Naive thymus-derived CD4-positive, alpha-beta T cell (primary cell): ENCODE measurements at regions not wholly inside any gene's neighbourhood (a gene's known extent, or its start where the extent isn't known, plus 50 kb on each side); places are given as distances from the start of the nearest gene placed in this dataset.

Source experiments
- ATAC-seq: fragments of 150-1000 bp; cut with Tn5 transposase; 2 replicates; pipeline ENCODE4 v1.10.0; 2021; ENCODE audit warnings: mild to moderate bottlenecking, moderate library complexity
- CTCF ChIA-PET: fragments of 350-600 bp; sonication (Branson Sonifier 250); formaldehyde crosslinking; loops from one replicate; lab custom pipeline; 2021; ENCODE audit warnings: antibody characterized with exemption; lab: Charles Lee
- POLR2A ChIA-PET: fragments of 350-600 bp; sonication (Branson Sonifier 250); formaldehyde crosslinking; loops from one replicate; lab custom pipeline; 2021; ENCODE audit warnings: antibody characterized with exemption, inconsistent platforms; lab: Charles Lee
- DNase-seq, 9 donors: peaks; one replicate each; pipeline versions ENCODE4 v3.0.0 to v3.0.0-alpha.2; 2020 to 2022; ENCODE audit warnings: mixed read lengths in 1 of 9
- H3K27ac ChIP-seq: one replicate; pipeline ENCODE4 v1.7.0; 2013; ENCODE audit warnings: mild to moderate bottlenecking, low read depth, low read length, moderate library complexity
- H3K27me3 ChIP-seq, 2 donors: one replicate each; pipeline ENCODE4 v1.7.0; 2013; ENCODE audit warnings: low read length in 2 of 2, mild to moderate bottlenecking in 2 of 2, moderate library complexity in 2 of 2; ENCODE audit not compliant: control insufficient read depth in 2 of 2, insufficient read depth in 2 of 2
- H3K36me3 ChIP-seq, 3 experiments: 1 replicate in 2 of 3; 2 replicates in 1 of 3; pipeline ENCODE4 v1.7.0; 2013; ENCODE audit warnings: low read length in 3 of 3, mild to moderate bottlenecking in 3 of 3, moderate library complexity in 1 of 3; ENCODE audit not compliant: insufficient read depth in 3 of 3, control insufficient read depth in 2 of 3
- H3K4me1 ChIP-seq, 2 donors: one replicate each; pipeline ENCODE4 v1.7.0; 2013; ENCODE audit warnings: low read length in 2 of 2, mild to moderate bottlenecking in 2 of 2, moderate library complexity in 1 of 2; ENCODE audit not compliant: control insufficient read depth in 2 of 2, insufficient read depth in 2 of 2
- H3K4me3 ChIP-seq: 2 replicates; pipeline ENCODE4 v1.7.0; 2013; ENCODE audit warnings: mild to moderate bottlenecking, low read length
- H3K9me3 ChIP-seq, 3 experiments: 1 replicate in 2 of 3; 2 replicates in 1 of 3; pipeline ENCODE4 v1.7.0; 2013; ENCODE audit warnings: low read length in 3 of 3; ENCODE audit not compliant: control insufficient read depth in 2 of 3
- H3K27ac Mint-ChIP-seq, 9 donors: one replicate each; pipeline ENCODE4 v1.8.0; 2020 to 2022; ENCODE audit warnings: mixed read lengths in 9 of 9, mild to moderate bottlenecking in 8 of 9, moderate library complexity in 5 of 9, inconsistent platforms in 2 of 9
- H3K27me3 Mint-ChIP-seq, 5 donors: one replicate each; pipeline ENCODE4 v1.8.0; 2021 to 2022; ENCODE audit warnings: mixed read lengths in 5 of 5, mild to moderate bottlenecking in 1 of 5
- H3K36me3 Mint-ChIP-seq, 5 donors: one replicate each; pipeline ENCODE4 v1.8.0; 2020 to 2022; ENCODE audit warnings: mixed read lengths in 5 of 5, mild to moderate bottlenecking in 3 of 5, inconsistent platforms in 1 of 5
- H3K4me1 Mint-ChIP-seq, 7 donors: one replicate each; pipeline ENCODE4 v1.8.0; 2020 to 2022; ENCODE audit warnings: mixed read lengths in 7 of 7, mild to moderate bottlenecking in 3 of 7, inconsistent platforms in 1 of 7
- H3K4me3 Mint-ChIP-seq, 10 donors: one replicate each; pipeline ENCODE4 v1.8.0; 2020 to 2022; ENCODE audit warnings: mild to moderate bottlenecking in 10 of 10, mixed read lengths in 10 of 10, moderate library complexity in 6 of 10, inconsistent platforms in 2 of 10
- H3K9me3 Mint-ChIP-seq, 11 donors: one replicate each; pipeline ENCODE4 v1.8.0; 2020 to 2022; ENCODE audit warnings: mixed read lengths in 11 of 11, mild to moderate bottlenecking in 4 of 11, inconsistent platforms in 1 of 11, moderate library complexity in 1 of 11
- intact Hi-C, 2 donors: fragments of 100-400 bp; cut with micrococcal nuclease; formaldehyde crosslinking; loops; one replicate each; pipeline ENCODE4 v1.15.1; 2023

DNA sequence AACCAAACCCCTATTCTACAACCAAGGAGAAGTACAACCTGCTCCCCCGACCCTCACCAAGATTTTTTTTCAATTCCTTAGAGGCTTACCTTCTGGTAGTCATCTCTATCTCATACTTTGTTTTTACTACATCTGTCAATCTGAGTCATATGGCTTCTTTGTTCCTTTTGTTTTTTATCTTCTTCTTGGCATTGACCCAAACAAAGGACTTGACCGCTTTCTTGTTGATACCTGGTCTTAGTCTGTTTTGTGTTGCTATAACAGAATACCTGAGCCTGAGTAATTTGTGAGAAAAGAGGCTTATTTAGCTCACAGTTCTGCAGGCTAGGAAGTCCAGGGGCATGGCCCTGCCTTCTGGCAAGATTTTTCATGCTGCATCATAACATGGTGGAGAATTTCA is 352.7 kb downstream of the MLLT3 start:
- H3K27ac Mint-ChIP-seq = peak overlapping the region in 1 of 9 donors; percentile 55
- CTCF ChIA-PET = interaction anchor here (1.9 kb wide), 1 partner anchor 86 kb away, joined by 7 read pairs; no protein-coding TSS in a partner anchor
- H3K27me3 Mint-ChIP-seq = no peaks in the 10 kb centered on the region

DNA sequence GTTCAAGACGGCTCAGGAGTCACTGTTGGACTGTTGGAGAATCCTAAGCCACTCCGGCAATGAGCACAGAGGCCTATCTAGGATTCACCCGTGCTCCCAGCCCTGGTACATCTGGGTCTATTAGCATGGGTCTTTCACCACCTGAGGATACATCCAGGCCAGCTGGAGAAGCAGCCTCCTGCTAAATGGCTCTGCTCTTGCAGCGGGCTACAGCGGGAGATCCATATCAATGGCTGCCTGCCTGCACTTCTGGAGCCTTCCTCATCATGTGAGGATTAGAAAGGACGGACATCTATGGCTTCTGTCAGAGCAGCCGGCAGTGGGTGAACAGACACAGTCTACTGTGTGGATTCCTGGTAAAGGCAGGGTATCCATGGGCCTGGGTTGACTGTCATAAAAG is 357.4 kb downstream of the MLLT3 start:
- ChIA-PET POLR2A (interaction anchor here (0.8 kb wide), 1 partner anchor 25 kb away, joined by 3 read pairs; no protein-coding TSS in a partner anchor), CTCF (no interaction called here)
- Histone ChIP-seq H3K4me3 (no peak overlapping the region), H3K9me3 (no peaks in the 10 kb centered on the region), H3K27ac (no peak overlapping the region), H3K4me1 (no peaks in the 10 kb centered on the region), H3K27me3 (no peaks in the 10 kb centered on the region), H3K36me3 (no peaks in the 10 kb centered on the region)
- peaks cover 0 to 14% (median 7%) of the 10 kb centered on the region in 11 donors for H3K9me3 Mint-ChIP-seq
- no peak for DNase-seq
- intact Hi-C loops = no loop called here
- no peaks in the 10 kb centered on the region for H3K27me3 Mint-ChIP-seq
- H3K4me1 Mint-ChIP-seq = peaks cover 0 to 11% (median 5%) of the 10 kb centered on the region in 7 donors
- H3K36me3 Mint-ChIP-seq = peaks cover 0 to 15% (median 6%) of the 10 kb centered on the region in 5 donors
- peak overlapping the region in 1 of 9 donors; percentile 25 for H3K27ac Mint-ChIP-seq
- H3K4me3 Mint-ChIP-seq = no peak overlapping the region
- no peak for ATAC-seq

More for the DNA sequence above, 352.7 kb downstream of the MLLT3 start:
- Mint-ChIP-seq H3K4me3 (no peak overlapping the region), H3K9me3 (peaks cover 0 to 18% (median 7%) of the 10 kb centered on the region in 11 donors), H3K4me1 (peaks cover 7 to 33% (median 12%) of the 10 kb centered on the region in 7 donors), H3K36me3 (peaks cover 0 to 26% (median 6%) of the 10 kb centered on the region in 5 donors)
- DNase-seq = no peak
- ATAC-seq = no peak
- H3K27me3 ChIP-seq = no peaks in the 10 kb centered on the region
- no peaks in the 10 kb centered on the region for H3K36me3 ChIP-seq
- no peaks in the 10 kb centered on the region for H3K9me3 ChIP-seq
- POLR2A ChIA-PET = no interaction called here
- no peak overlapping the region for H3K27ac ChIP-seq
- H3K4me1 ChIP-seq = no peaks in the 10 kb centered on the region
- intact Hi-C loops = loop anchor here in 1 of 2 donors (5.0 to 10.0 kb wide), 3 partner anchors 53 to 225 kb away; no protein-coding TSS in a partner anchor
- no peak overlapping the region for H3K4me3 ChIP-seq

DNA sequence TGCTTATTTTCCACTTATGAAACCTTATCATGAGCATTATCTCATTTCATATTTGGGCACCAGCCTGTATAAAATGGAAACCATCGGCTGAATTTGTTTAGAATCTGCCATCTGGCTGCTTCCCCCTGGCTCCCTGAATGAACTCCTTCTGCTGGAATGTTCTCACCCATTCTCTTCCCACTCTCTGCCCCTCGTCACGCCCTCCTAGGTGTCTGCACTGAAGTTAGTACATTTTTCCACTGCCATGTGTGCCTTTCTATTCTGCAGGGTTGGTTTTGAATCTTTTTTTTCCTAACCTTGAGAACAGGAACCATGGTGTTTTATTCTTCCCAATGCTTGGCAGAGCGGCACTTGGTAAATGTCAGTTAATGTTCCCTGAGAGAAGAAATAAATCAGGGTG is 359.7 kb downstream of the MLLT3 start:
- ATAC-seq = no peak
- no peak overlapping the region for H3K4me3 ChIP-seq
- no peaks in the 10 kb centered on the region for H3K27me3 ChIP-seq
- H3K27ac ChIP-seq = no peak overlapping the region
- intact Hi-C loops = no loop called here
- H3K36me3 ChIP-seq = no peaks in the 10 kb centered on the region
- ChIA-PET CTCF (no interaction called here), POLR2A (no interaction called here)
- no peak overlapping the region for H3K27ac Mint-ChIP-seq
- no peak overlapping the region for H3K4me3 Mint-ChIP-seq
- H3K9me3 Mint-ChIP-seq = peaks cover 0 to 13% (median 5%) of the 10 kb centered on the region in 11 donors
- H3K27me3 Mint-ChIP-seq = no peaks in the 10 kb centered on the region
- peaks cover 0 to 18% (median 6%) of the 10 kb centered on the region in 5 donors for H3K36me3 Mint-ChIP-seq
- no peak for DNase-seq
- no peaks in the 10 kb centered on the region for H3K4me1 ChIP-seq
- H3K9me3 ChIP-seq = no peaks in the 10 kb centered on the region
- H3K4me1 Mint-ChIP-seq = peaks cover 0 to 7% (median 4%) of the 10 kb centered on the region in 7 donors

DNA sequence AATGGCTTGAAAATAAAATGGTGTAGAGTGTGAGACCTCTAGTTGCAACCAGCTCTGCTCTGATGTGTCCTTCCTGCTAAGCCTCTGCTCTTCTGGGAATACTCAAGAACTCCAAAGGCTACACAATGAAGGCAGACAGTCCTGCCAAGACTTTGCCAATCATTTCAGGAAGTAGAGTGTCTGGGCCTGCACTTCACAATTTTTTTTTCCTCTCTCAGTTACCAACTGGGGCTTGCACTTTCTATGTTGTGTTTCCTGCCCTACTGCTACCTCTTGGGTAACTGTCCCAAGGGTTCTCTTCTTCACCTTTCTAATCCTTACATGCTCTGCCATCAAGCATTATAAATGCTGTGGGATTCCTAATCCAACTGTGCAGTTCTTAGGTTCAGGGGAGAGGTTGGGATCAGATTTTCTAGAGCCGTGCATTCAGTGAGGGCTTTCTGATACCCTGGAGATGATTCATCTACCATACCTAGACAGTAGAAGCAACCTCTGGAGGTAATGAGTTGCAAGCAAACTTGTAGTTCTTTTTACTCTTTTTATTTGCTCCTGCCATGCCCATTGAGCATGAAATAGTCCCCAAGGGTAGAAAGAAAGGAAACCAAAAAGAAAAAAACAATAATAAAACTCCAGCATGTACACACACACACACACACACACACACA is 365.9 kb downstream of the MLLT3 start:
- DNase-seq (peak in 4 of 9 donors; percentile 8 to 30 (median 14)), ATAC-seq (peak; percentile 27)
- peaks cover 0 to 16% of the 10 kb centered on the region in 2 donors for H3K4me1 ChIP-seq
- Mint-ChIP-seq H3K4me3 (peak overlapping the region in 6 of 10 donors; percentile 6 to 58 (median 40)), H3K27me3 (no peaks in the 10 kb centered on the region), H3K27ac (peak overlapping the region; percentile 21 to 86 (median 72)), H3K9me3 (peaks cover 0 to 8% (median 0%) of the 10 kb centered on the region in 11 donors), H3K36me3 (peaks cover 0 to 18% (median 0%) of the 10 kb centered on the region in 5 donors), H3K4me1 (peaks cover 6 to 39% (median 32%) of the 10 kb centered on the region in 7 donors)
- H3K36me3 ChIP-seq = no peaks in the 10 kb centered on the region
- H3K27ac ChIP-seq = no peak overlapping the region
- CTCF ChIA-PET = interaction anchor here (0.7 kb wide), 2 partner anchors 289 to 685 kb away, joined by 3 read pairs; no protein-coding TSS in a partner anchor
- POLR2A ChIA-PET = interaction anchor here (0.7 kb wide), 1 partner anchor 303 kb away, joined by 3 read pairs; no protein-coding TSS in a partner anchor
- no peak overlapping the region for H3K4me3 ChIP-seq
- no peaks in the 10 kb centered on the region for H3K27me3 ChIP-seq
- intact Hi-C loops = loop anchor here in 1 of 2 donors (1.0 to 10.0 kb wide), 2 partner anchors 13 to 312 kb away; no protein-coding TSS in a partner anchor
- no peaks in the 10 kb centered on the region for H3K9me3 ChIP-seq

DNA sequence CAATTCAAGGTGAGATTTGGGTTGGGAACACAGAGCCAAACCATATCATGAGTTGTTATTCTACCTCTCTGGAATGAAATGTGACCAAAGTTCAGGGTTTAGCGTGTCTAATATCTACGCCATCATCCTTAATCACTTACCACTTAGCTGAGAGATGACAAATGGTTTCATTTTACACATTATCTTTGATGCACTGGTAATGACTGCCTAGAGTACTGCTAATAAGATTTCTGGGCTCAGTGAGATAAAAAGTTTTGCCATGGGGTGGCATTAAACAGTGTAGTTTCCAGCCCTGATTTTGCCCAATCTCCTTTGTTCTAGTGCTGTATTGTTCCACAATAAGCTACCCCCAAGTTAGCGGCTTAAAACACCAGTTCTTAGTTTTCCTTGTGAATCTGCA is 367.2 kb downstream of the MLLT3 start:
- Histone ChIP-seq H3K36me3 (no peaks in the 10 kb centered on the region), H3K9me3 (no peaks in the 10 kb centered on the region), H3K27me3 (no peaks in the 10 kb centered on the region), H3K4me3 (no peak overlapping the region), H3K4me1 (peaks cover 0 to 16% of the 10 kb centered on the region in 2 donors), H3K27ac (no peak overlapping the region)
- Mint-ChIP-seq H3K27ac (peak overlapping the region in 2 of 9 donors; percentile 30 to 67), H3K4me1 (peaks cover 6 to 39% (median 32%) of the 10 kb centered on the region in 7 donors), H3K36me3 (peaks cover 0 to 18% (median 0%) of the 10 kb centered on the region in 5 donors), H3K27me3 (no peaks in the 10 kb centered on the region), H3K4me3 (no peak overlapping the region), H3K9me3 (peaks cover 0 to 8% (median 0%) of the 10 kb centered on the region in 11 donors)
- ChIA-PET POLR2A (interaction anchor here (0.9 to 1.0 kb wide), 2 partner anchors 30 to 212 kb away, joined by 3 to 4 read pairs; no protein-coding TSS in a partner anchor), CTCF (interaction anchor here (0.7 kb wide), 1 partner anchor 29 kb away, joined by 3 read pairs; no protein-coding TSS in a partner anchor)
- ATAC-seq = no peak
- intact Hi-C loops = loop anchor here in 1 of 2 donors (10.0 kb wide), 1 partner anchor 310 kb away; no protein-coding TSS in a partner anchor
- no peak for DNase-seq

DNA sequence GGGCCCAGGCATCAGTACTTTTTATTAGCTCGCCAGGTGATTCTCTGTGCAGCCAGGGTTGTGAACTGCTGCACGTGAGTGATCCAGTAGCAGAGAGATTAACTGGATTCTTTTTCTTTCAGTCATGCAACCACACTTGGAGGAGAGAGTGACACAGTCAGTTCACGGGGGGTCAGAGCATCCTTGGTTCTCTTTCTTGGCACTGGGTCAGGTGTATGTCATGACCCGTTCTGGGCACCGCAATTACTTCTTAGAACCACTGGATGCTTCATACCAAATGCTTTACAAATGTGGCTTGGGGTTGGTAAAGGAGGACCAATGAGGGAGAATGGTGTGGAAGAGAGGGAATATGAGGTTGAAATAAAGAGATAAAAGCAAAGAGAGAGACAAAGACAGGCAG is 368.7 kb downstream of the MLLT3 start:
- Histone ChIP-seq H3K4me3 (no peak overlapping the region), H3K4me1 (peaks cover 0 to 16% of the 10 kb centered on the region in 2 donors), H3K36me3 (no peaks in the 10 kb centered on the region), H3K9me3 (no peaks in the 10 kb centered on the region), H3K27me3 (no peaks in the 10 kb centered on the region), H3K27ac (no peak overlapping the region)
- ATAC-seq (no peak), DNase-seq (no peak)
- Mint-ChIP-seq H3K4me1 (peaks cover 6 to 37% (median 32%) of the 10 kb centered on the region in 7 donors), H3K27me3 (no peaks in the 10 kb centered on the region), H3K27ac (peak overlapping the region in 2 of 9 donors; percentile 6 to 57), H3K9me3 (peaks cover 0 to 7% (median 1%) of the 10 kb centered on the region in 11 donors), H3K36me3 (peaks cover 0 to 19% (median 0%) of the 10 kb centered on the region in 5 donors), H3K4me3 (no peak overlapping the region)
- ChIA-PET POLR2A (interaction anchor here (1.2 kb wide), 1 partner anchor 47 kb away, joined by 4 read pairs; no protein-coding TSS in a partner anchor), CTCF (no interaction called here)
- intact Hi-C loops = loop anchor here in 1 of 2 donors (10.0 kb wide), 1 partner anchor 309 kb away; no protein-coding TSS in a partner anchor
